NT2/D1 (cell line): ENCODE measurements at regions not wholly inside any gene's neighbourhood (a gene's known extent, or its start where the extent isn't known, plus 50 kb on each side); places are given as distances from the start of the nearest gene placed in this dataset.

Source experiments
- SUZ12 ChIP-seq: IDR thresholded peaks from 2 replicates; pipeline ENCODE4 v1.6.1; 2011; ENCODE audit not compliant: insufficient read length, insufficient read depth; ENCODE audit errors: extremely low read depth
- YY1 ChIP-seq: IDR thresholded peaks from 2 replicates; pipeline ENCODE4 v1.6.1; 2011; ENCODE audit not compliant: insufficient read length, insufficient read depth
- ZNF274 ChIP-seq: IDR thresholded peaks from 2 replicates; pipeline ENCODE4 v1.6.1; 2011; ENCODE audit warnings: mild to moderate bottlenecking, low read depth, low read length

DNA sequence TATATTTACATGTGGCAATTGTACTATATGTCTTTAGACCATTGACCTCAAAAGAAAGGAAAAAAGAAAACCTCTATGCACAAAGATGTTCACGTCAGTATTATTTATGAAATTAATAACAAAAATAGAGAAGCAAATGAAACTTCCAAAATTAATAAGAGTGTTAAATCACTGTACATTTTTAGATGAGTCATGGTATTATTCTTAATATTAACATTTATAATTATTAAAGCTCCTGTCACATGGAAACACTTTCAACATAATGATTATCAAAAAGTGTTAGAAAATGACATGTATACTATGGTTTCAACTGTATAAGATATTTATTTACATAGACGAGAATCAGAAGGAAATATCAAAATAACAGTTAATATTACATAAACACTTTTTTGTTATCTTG lies 324.9 kb upstream of the RUNX1 start:
- TF ChIP-seq YY1, result no peak
- TF ChIP-seq ZNF274, result no peak
- TF ChIP-seq SUZ12, result no peak
